RPMI8226 (cell line): ENCODE measurements at regions not wholly inside any gene's neighbourhood (a gene's known extent, or its start where the extent isn't known, plus 50 kb on each side); places are given as distances from the start of the nearest gene placed in this dataset.
"Not testable (repeated sequence)": the region's sequence is repeated elsewhere in the genome, so short reads cannot be mapped to it uniquely, and the experiment has no call there.

Experiments
- DNase-seq: peaks from one replicate; pipeline ENCODE4 v3.0.0-alpha.2; 2015

- no peak for DNase-seq
Observed at GRCh38 chr1:90823686-90824085, 106.6 kb upstream of the BARHL2 start.

GRCh38 chr1:90821788-90822359 lies 104.8 kb upstream of the BARHL2 start:
- peak; percentile 5 for DNase-seq

- no peak for DNase-seq
Observed at GRCh38 chr1:90821152-90821787, 104.2 kb upstream of the BARHL2 start.

GRCh38 chr1:90820745-90821144 lies 103.6 kb upstream of the BARHL2 start:
- DNase-seq, result no peak

- DNase-seq, result no peak
Observed at GRCh38 chr1:90817399-90817798, 100.3 kb upstream of the BARHL2 start.

GRCh38 chr1:90812237-90812636 lies 95.1 kb upstream of the BARHL2 start:
- not testable (repeated sequence) for DNase-seq

GRCh38 chr1:90811444-90811950 lies 94.4 kb upstream of the BARHL2 start:
- DNase-seq, result not testable (repeated sequence)

GRCh38 chr1:90810681-90811080 lies 93.6 kb upstream of the BARHL2 start:
- DNase-seq, result no peak

GRCh38 chr1:90809996-90810395 lies 92.9 kb upstream of the BARHL2 start:
- no peak for DNase-seq

GRCh38 chr1:90809093-90809492 lies 92.0 kb upstream of the BARHL2 start:
- DNase-seq, result no peak

- DNase-seq, result no peak
Observed at GRCh38 chr1:90807329-90807728, 90.2 kb upstream of the BARHL2 start.

GRCh38 chr1:90802622-90803021 lies 85.5 kb upstream of the BARHL2 start:
- DNase-seq, result peak; percentile 2

GRCh38 chr1:90800012-90800717 lies 83.1 kb upstream of the BARHL2 start:
- DNase-seq, result no peak

- no peak for DNase-seq
Observed at GRCh38 chr1:90799326-90799725, 82.2 kb upstream of the BARHL2 start.

- DNase-seq, result no peak
Observed at GRCh38 chr1:90798883-90799282, 81.8 kb upstream of the BARHL2 start.

- DNase-seq, result no peak
Observed at GRCh38 chr1:90798344-90798743, 81.2 kb upstream of the BARHL2 start.

GRCh38 chr1:90795431-90795830 lies 78.3 kb upstream of the BARHL2 start:
- DNase-seq, result no peak

- no peak for DNase-seq
Observed at GRCh38 chr1:90786709-90787108, 69.6 kb upstream of the BARHL2 start.

GRCh38 chr1:90784186-90784847 lies 67.2 kb upstream of the BARHL2 start:
- no peak for DNase-seq

- DNase-seq, result no peak
Observed at GRCh38 chr1:90783181-90783580, 66.1 kb upstream of the BARHL2 start.

- DNase-seq, result no peak
Observed at GRCh38 chr1:90782046-90782445, 64.9 kb upstream of the BARHL2 start.

- no peak for DNase-seq
Observed at GRCh38 chr1:90781534-90781933, 64.4 kb upstream of the BARHL2 start.

GRCh38 chr1:90780981-90781380 lies 63.9 kb upstream of the BARHL2 start:
- no peak for DNase-seq

GRCh38 chr1:90779573-90779972 lies 62.5 kb upstream of the BARHL2 start:
- no peak for DNase-seq
